Ecto neural progenitor cell (in vitro differentiated cells): ENCODE measurements at regions not wholly inside any gene's neighbourhood (a gene's known extent, or its start where the extent isn't known, plus 50 kb on each side); places are given as distances from the start of the nearest gene placed in this dataset.
A peak's percentile ranks its signal among the peaks of the same experiment; 100 is the strongest.

Source experiments
- DNase-seq: peaks from one replicate; pipeline ENCODE4 v3.0.0-alpha.2; 2018; ENCODE audit warnings: low spot score

GRCh38 chr9:23444658-23445057, 381.4 kb downstream of the ELAVL2 start:
- no peak for DNase-seq

GRCh38 chr9:23447166-23447565, 378.9 kb downstream of the ELAVL2 start:
- no peak for DNase-seq

GRCh38 chr9:23447944-23448343, 378.1 kb downstream of the ELAVL2 start:
- DNase-seq = no peak

- DNase-seq = no peak
Measured at GRCh38 chr9:23451802-23452418, 374.1 kb downstream of the ELAVL2 start.

- DNase-seq = no peak
Measured at GRCh38 chr9:23464275-23464674, 361.8 kb downstream of the ELAVL2 start.

GRCh38 chr9:23467276-23467675, 358.8 kb downstream of the ELAVL2 start:
- DNase-seq = no peak

GRCh38 chr9:23477908-23478307, 348.1 kb downstream of the ELAVL2 start:
- DNase-seq = no peak

GRCh38 chr9:23483566-23483965, 342.5 kb downstream of the ELAVL2 start:
- DNase-seq = no peak

- no peak for DNase-seq
Measured at GRCh38 chr9:23492126-23493002, 333.7 kb downstream of the ELAVL2 start.

- DNase-seq = no peak
Measured at GRCh38 chr9:23493219-23493618, 332.8 kb downstream of the ELAVL2 start.

GRCh38 chr9:23496489-23497136, 329.4 kb downstream of the ELAVL2 start:
- DNase-seq = no peak

GRCh38 chr9:23497137-23497504, 328.9 kb downstream of the ELAVL2 start:
- no peak for DNase-seq

- DNase-seq = no peak
Measured at GRCh38 chr9:23502004-23502403, 324.0 kb downstream of the ELAVL2 start.

- no peak for DNase-seq
Measured at GRCh38 chr9:23522952-23523351, 303.1 kb downstream of the ELAVL2 start.

GRCh38 chr9:23524607-23525155, 301.4 kb downstream of the ELAVL2 start:
- no peak for DNase-seq

GRCh38 chr9:23526806-23527205, 299.2 kb downstream of the ELAVL2 start:
- no peak for DNase-seq

- DNase-seq = no peak
Measured at GRCh38 chr9:23532282-23532681, 293.8 kb downstream of the ELAVL2 start.

- DNase-seq = peak; percentile 74
Measured at GRCh38 chr9:23537192-23538066, 288.6 kb downstream of the ELAVL2 start.

- no peak for DNase-seq
Measured at GRCh38 chr9:23538067-23538402, 288.0 kb downstream of the ELAVL2 start.

GRCh38 chr9:23538461-23539003, 287.5 kb downstream of the ELAVL2 start:
- DNase-seq = no peak

- no peak for DNase-seq
Measured at GRCh38 chr9:23539311-23539710, 286.7 kb downstream of the ELAVL2 start.

GRCh38 chr9:23541976-23542375, 284.1 kb downstream of the ELAVL2 start:
- DNase-seq = no peak
